ENCODE measurements at regions not wholly inside any gene's neighbourhood (a gene's known extent, or its start where the extent isn't known, plus 50 kb on each side); places are given as distances from the start of the nearest gene placed in this dataset.
A peak's percentile ranks its signal among the peaks of the same experiment; 100 is the strongest.

DNA sequence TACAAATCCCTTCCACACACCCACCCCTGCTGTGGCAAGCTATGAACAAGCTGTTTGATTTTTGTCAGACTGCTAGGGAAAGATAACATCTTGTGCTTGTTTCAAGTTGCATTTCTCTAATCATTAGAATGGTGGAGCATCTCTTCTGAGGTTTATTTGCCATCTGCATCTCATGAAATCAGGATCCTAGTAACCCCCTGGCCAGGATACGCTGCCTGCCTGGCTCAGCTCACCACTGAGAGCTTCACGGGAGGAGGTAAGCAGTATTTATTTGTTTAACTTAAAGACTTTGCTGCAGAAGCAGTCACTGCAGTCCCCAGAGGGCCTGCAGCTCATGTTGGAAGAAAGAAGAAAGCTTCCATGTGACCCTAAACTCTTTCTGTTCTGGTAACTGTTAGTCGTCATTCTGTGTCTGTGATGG, 83.3 kb upstream of the CXCL14 start:
- Histone ChIP-seq H3K27me3 (ENCODE audit: control insufficient read depth, insufficient read depth, low read length) (no peaks in the 10 kb centered on the region), H3K4me3 (ENCODE audit: low read depth, low read length) (no peak overlapping the region), H3K36me3 (ENCODE audit: control insufficient read depth, insufficient read depth, low read length) (no peaks in the 10 kb centered on the region)
- FAIRE-seq (peak; percentile 18), DNase-seq (ENCODE audit: low read depth) (no peak)
- TF ChIP-seq CTCF (IDR thresholded peaks at IDR 0.05; ENCODE audit: insufficient read depth, low read length, severe bottlenecking), result no peak

GRCh38 chr5:135660826-135661575, 82.2 kb upstream of the CXCL14 start:
- Histone ChIP-seq H3K36me3 (ENCODE audit: control insufficient read depth, insufficient read depth, low read length) (no peaks in the 10 kb centered on the region), H3K4me3 (ENCODE audit: low read depth, low read length) (no peak overlapping the region), H3K27me3 (ENCODE audit: control insufficient read depth, insufficient read depth, low read length) (no peaks in the 10 kb centered on the region)
- no peak for TF ChIP-seq CTCF (IDR thresholded peaks at IDR 0.05; ENCODE audit: insufficient read depth, low read length, severe bottlenecking)
- DNase-seq (ENCODE audit: low read depth) (no peak), FAIRE-seq (no peak)

- Histone ChIP-seq H3K36me3 (ENCODE audit: control insufficient read depth, insufficient read depth, low read length) (no peaks in the 10 kb centered on the region), H3K4me3 (ENCODE audit: low read depth, low read length) (no peak overlapping the region), H3K27me3 (ENCODE audit: control insufficient read depth, insufficient read depth, low read length) (no peaks in the 10 kb centered on the region)
- no peak for DNase-seq (ENCODE audit: low read depth)
- FAIRE-seq, result no peak
- no peak for TF ChIP-seq CTCF (IDR thresholded peaks at IDR 0.05; ENCODE audit: insufficient read depth, low read length, severe bottlenecking)
These were observed 78.9 kb upstream of the CXCL14 start for GRCh38 chr5:135657536-135658305.

- FAIRE-seq, result peak; percentile 32
- no peak for TF ChIP-seq CTCF (IDR thresholded peaks at IDR 0.05; ENCODE audit: insufficient read depth, low read length, severe bottlenecking)
- no peak for DNase-seq (ENCODE audit: low read depth)
These were observed 76.7 kb upstream of the CXCL14 start for GRCh38 chr5:135655468-135655815.

DNA sequence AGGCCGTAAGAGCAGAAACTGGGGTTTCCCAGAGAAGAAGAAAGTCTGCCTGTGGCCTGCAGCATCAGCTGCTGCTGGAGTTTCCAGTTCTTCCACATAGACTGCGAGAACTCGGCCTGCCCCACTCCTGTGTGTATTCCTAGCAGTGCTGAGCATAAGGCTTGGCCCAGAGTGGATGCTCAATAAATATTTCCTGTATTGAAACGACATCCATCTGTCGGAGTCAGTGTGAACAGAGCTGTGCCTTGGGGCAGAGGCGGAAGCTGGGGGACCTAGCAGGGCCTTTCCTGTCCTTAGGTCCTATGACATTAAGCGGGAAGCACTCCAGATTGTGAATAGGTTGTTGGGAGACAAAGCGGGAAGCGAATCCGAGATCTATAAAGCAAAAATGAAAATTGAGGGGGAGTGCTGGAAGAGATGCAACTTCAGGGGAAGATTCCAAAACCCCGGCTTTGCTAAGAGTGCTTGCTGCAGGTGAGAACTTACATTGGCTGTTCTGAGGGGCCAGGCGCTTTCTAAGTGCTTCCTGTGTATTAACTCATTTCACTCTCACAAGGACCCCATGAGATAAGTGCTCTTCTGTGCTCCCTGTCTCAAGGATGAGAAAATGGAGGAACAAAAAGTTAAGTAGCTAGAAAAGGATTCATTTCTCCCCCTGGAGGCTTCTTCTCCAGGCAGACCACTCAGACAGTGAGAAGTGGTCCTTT, 76.1 kb upstream of the CXCL14 start:
- no peaks in the 10 kb centered on the region for H3K27me3 ChIP-seq (ENCODE audit: control insufficient read depth, insufficient read depth, low read length)
- no peaks in the 10 kb centered on the region for H3K36me3 ChIP-seq (ENCODE audit: control insufficient read depth, insufficient read depth, low read length)
- FAIRE-seq (no peak), DNase-seq (ENCODE audit: low read depth) (no peak)
- no peak for TF ChIP-seq CTCF (IDR thresholded peaks at IDR 0.05; ENCODE audit: insufficient read depth, low read length, severe bottlenecking)
- no peak overlapping the region for H3K4me3 ChIP-seq (ENCODE audit: low read depth, low read length)

More at GRCh38 chr5:135655468-135655815, 76.7 kb upstream of the CXCL14 start:
- Histone ChIP-seq H3K27me3 (ENCODE audit: control insufficient read depth, insufficient read depth, low read length) (no peaks in the 10 kb centered on the region), H3K4me3 (ENCODE audit: low read depth, low read length) (no peak overlapping the region), H3K36me3 (ENCODE audit: control insufficient read depth, insufficient read depth, low read length) (no peaks in the 10 kb centered on the region)

Measured in bronchial epithelial cell (primary cell).